ENCODE measurements at regions not wholly inside any gene's neighbourhood (a gene's known extent, or its start where the extent isn't known, plus 50 kb on each side); places are given as distances from the start of the nearest gene placed in this dataset.

DNA sequence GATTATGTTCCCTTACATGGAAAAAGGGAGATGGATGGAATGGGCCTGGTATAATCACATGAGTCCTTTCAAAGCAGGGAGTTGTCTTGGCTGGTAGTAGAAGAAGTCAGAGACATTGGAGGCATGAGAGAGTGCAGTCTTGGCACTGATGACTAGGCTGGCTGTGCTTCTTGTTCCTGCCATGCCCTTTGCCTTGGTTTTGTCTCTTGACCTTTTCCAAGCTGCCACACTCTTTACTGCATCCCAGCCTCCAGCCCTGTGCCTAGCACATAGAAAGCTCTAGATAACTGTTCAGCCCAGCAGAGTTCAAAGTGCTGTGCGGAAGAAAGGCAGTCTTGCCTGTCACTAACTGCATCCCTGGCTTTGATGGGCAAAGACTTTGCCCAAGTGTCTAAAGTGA is 412.6 kb downstream of the PRDM2 start:
- ATAC-seq (no peak), DNase-seq (no peak)
- Histone ChIP-seq H3K36me3 (ENCODE audit: low read depth) (no peaks in the 10 kb centered on the region), H3K4me3 (no peak overlapping the region), H3K4me1 (ENCODE audit: low read depth) (no peaks in the 10 kb centered on the region), H3K9me3 (no peaks in the 10 kb centered on the region)
- intact Hi-C loops (cut with DNase I, micrococcal nuclease), result no loop called here
- no peak for TF ChIP-seq CTCF (IDR thresholded peaks at IDR 0.05)

- no peak for TF ChIP-seq CTCF (IDR thresholded peaks at IDR 0.05)
- intact Hi-C loops (cut with DNase I, micrococcal nuclease), result no loop called here
- ATAC-seq (no peak), DNase-seq (no peak)
- Histone ChIP-seq H3K4me1 (ENCODE audit: low read depth) (no peaks in the 10 kb centered on the region), H3K36me3 (ENCODE audit: low read depth) (no peaks in the 10 kb centered on the region), H3K9me3 (no peaks in the 10 kb centered on the region), H3K4me3 (no peak overlapping the region)
Observed at GRCh38 chr1:14113271-14113670, 413.3 kb downstream of the PRDM2 start.

GRCh38 chr1:14113841-14114567 is 414.0 kb downstream of the PRDM2 start:
- Histone ChIP-seq H3K9me3 (no peaks in the 10 kb centered on the region), H3K4me1 (ENCODE audit: low read depth) (no peaks in the 10 kb centered on the region), H3K36me3 (ENCODE audit: low read depth) (no peaks in the 10 kb centered on the region), H3K4me3 (no peak overlapping the region)
- ATAC-seq, result peak; percentile 55
- TF ChIP-seq CTCF (IDR thresholded peaks at IDR 0.05), result no peak
- intact Hi-C loops (cut with DNase I, micrococcal nuclease), result no loop called here
- DNase-seq, result peak in 2 of 3 donors; percentile 33 to 36

GRCh38 chr1:14115976-14116375 is 416.0 kb downstream of the PRDM2 start:
- H3K9me3 ChIP-seq, result no peaks in the 10 kb centered on the region
- DNase-seq (no peak), ATAC-seq (no peak)
- TF ChIP-seq CTCF (IDR thresholded peaks at IDR 0.05), result no peak
- no peaks in the 10 kb centered on the region for H3K4me1 ChIP-seq (ENCODE audit: low read depth)
- no peaks in the 10 kb centered on the region for H3K36me3 ChIP-seq (ENCODE audit: low read depth)
- H3K4me3 ChIP-seq, result no peak overlapping the region
- intact Hi-C loops (cut with DNase I, micrococcal nuclease), result no loop called here

DNA sequence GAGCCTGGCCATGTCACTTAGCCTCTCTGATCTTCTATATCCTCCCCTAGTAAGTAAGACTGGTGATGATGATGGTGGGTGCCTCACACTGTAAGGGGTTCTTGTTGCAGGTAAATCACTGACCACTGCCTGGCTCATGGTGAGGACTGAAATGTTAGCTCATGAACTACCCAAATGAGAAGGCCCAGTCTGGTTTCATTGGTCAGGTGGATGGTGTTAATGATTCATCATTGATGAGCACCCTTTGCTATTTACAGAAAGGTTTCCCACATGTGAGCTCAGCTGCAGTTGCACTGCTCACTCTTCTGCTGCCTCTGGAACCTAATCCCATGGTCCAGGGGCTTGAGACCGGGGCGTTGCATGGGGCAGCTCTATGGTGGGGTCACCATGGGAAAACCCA is 417.7 kb downstream of the PRDM2 start:
- no peak for TF ChIP-seq CTCF (IDR thresholded peaks at IDR 0.05)
- no peak for ATAC-seq
- no peaks in the 10 kb centered on the region for H3K9me3 ChIP-seq
- H3K36me3 ChIP-seq (ENCODE audit: low read depth), result no peaks in the 10 kb centered on the region
- H3K4me3 ChIP-seq, result no peak overlapping the region
- intact Hi-C loops (cut with DNase I, micrococcal nuclease), result no loop called here
- no peak for DNase-seq
- no peaks in the 10 kb centered on the region for H3K4me1 ChIP-seq (ENCODE audit: low read depth)

Data from mucosa of descending colon (tissue), 3 donors.